ENCODE measurements at regions not wholly inside any gene's neighbourhood (a gene's known extent, or its start where the extent isn't known, plus 50 kb on each side); places are given as distances from the start of the nearest gene placed in this dataset.

DNA sequence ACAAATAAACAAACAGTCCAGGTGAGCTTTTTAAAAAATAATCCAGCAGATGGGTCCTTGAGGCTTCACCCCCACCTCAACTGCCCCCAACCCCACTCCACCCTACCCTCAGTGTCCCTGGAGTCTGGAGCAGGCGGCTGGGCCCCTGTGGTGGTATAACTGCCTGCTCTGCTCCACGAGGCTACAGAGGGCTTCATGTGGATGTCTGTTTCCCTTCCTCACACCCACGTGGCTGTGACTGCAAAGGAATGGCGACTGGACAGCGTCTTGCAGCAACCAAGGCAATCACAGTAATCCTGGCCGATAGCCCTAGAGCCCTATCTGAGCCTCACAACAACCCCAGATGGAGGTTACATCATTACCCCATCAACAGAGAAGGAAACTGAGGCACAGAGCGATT lies 76.5 kb downstream of the SLC2A10 start:
- no peak for TF ChIP-seq POLR2AphosphoS5 (IDR thresholded peaks at IDR 0.05; ENCODE audit: low read depth)
- TF ChIP-seq, protein P1, sequence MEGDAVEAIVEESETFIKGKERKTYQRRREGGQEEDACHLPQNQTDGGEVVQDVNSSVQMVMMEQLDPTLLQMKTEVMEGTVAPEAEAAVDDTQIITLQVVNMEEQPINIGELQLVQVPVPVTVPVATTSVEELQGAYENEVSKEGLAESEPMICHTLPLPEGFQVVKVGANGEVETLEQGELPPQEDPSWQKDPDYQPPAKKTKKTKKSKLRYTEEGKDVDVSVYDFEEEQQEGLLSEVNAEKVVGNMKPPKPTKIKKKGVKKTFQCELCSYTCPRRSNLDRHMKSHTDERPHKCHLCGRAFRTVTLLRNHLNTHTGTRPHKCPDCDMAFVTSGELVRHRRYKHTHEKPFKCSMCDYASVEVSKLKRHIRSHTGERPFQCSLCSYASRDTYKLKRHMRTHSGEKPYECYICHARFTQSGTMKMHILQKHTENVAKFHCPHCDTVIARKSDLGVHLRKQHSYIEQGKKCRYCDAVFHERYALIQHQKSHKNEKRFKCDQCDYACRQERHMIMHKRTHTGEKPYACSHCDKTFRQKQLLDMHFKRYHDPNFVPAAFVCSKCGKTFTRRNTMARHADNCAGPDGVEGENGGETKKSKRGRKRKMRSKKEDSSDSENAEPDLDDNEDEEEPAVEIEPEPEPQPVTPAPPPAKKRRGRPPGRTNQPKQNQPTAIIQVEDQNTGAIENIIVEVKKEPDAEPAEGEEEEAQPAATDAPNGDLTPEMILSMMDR (IDR thresholded peaks at IDR 0.05; ENCODE audit: insufficient read depth, low read length), result no peak
- TF ChIP-seq, protein P2, sequence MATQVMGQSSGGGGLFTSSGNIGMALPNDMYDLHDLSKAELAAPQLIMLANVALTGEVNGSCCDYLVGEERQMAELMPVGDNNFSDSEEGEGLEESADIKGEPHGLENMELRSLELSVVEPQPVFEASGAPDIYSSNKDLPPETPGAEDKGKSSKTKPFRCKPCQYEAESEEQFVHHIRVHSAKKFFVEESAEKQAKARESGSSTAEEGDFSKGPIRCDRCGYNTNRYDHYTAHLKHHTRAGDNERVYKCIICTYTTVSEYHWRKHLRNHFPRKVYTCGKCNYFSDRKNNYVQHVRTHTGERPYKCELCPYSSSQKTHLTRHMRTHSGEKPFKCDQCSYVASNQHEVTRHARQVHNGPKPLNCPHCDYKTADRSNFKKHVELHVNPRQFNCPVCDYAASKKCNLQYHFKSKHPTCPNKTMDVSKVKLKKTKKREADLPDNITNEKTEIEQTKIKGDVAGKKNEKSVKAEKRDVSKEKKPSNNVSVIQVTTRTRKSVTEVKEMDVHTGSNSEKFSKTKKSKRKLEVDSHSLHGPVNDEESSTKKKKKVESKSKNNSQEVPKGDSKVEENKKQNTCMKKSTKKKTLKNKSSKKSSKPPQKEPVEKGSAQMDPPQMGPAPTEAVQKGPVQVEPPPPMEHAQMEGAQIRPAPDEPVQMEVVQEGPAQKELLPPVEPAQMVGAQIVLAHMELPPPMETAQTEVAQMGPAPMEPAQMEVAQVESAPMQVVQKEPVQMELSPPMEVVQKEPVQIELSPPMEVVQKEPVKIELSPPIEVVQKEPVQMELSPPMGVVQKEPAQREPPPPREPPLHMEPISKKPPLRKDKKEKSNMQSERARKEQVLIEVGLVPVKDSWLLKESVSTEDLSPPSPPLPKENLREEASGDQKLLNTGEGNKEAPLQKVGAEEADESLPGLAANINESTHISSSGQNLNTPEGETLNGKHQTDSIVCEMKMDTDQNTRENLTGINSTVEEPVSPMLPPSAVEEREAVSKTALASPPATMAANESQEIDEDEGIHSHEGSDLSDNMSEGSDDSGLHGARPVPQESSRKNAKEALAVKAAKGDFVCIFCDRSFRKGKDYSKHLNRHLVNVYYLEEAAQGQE (IDR thresholded peaks at IDR 0.05; ENCODE audit: insufficient replicate concordance, low read depth), result no peak
- TF ChIP-seq SPI1 (IDR thresholded peaks at IDR 0.05; ENCODE audit: borderline replicate concordance, low read depth), result no peak
- TF ChIP-seq GABPA (IDR thresholded peaks at IDR 0.05; ENCODE audit: low read depth), result no peak
